ENCODE measurements at regions not wholly inside any gene's neighbourhood (a gene's known extent, or its start where the extent isn't known, plus 50 kb on each side); places are given as distances from the start of the nearest gene placed in this dataset.

DNA sequence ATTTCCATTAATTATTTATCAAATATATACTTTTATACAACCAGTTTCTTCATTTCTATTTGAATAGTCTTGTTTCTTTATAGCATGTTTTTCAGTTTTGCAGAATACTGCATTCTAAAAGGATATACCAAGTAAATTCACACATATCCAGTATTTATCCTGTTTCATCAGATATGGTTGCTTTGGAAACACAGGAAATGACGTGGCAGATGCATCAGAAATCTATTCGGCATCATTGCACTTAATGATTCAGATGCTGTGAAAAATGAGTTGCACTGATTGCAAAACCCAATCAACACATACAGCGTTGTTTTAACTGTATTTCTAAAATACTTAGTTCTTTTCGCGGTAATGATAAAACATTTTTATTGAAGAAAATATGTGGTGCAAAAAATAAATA, 594.9 kb downstream of the CDH26 start:
- POLR2A ChIA-PET (ENCODE audit: unreplicated experiment), result no interaction called here
- TF ChIP-seq EZH2 (IDR thresholded peaks at IDR 0.05; ENCODE audit: low read length, unreplicated experiment) (no peak), EZH2phosphoT487 (IDR thresholded peaks at IDR 0.05; ENCODE audit: borderline replicate concordance, low read length) (no peak)
- TF ChIP-seq, protein P1, sequence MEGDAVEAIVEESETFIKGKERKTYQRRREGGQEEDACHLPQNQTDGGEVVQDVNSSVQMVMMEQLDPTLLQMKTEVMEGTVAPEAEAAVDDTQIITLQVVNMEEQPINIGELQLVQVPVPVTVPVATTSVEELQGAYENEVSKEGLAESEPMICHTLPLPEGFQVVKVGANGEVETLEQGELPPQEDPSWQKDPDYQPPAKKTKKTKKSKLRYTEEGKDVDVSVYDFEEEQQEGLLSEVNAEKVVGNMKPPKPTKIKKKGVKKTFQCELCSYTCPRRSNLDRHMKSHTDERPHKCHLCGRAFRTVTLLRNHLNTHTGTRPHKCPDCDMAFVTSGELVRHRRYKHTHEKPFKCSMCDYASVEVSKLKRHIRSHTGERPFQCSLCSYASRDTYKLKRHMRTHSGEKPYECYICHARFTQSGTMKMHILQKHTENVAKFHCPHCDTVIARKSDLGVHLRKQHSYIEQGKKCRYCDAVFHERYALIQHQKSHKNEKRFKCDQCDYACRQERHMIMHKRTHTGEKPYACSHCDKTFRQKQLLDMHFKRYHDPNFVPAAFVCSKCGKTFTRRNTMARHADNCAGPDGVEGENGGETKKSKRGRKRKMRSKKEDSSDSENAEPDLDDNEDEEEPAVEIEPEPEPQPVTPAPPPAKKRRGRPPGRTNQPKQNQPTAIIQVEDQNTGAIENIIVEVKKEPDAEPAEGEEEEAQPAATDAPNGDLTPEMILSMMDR (conservative IDR thresholded peaks at IDR 0.05; ENCODE audit: low read depth, low read length), result no peak
- intact Hi-C loops (cut with micrococcal nuclease), result no loop called here

DNA sequence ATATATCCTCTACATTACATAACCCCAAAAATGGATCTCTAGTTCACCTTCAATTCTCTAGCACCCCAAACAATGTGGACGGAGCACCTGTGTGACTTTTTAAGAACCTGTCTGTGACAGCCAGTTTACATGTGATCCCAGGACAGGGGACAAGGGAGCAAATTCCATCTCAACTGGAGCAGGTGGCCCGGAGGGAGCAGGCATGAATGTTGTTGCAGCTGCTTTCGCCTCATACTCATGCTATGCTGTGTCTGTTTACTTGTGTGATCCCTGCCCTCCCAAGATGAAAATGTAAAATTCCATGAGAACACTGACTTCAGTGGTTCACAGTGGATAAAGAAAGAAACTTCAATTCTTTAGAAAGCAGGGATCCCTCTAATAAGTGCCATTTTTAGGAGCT, 600.3 kb downstream of the CDH26 start:
- intact Hi-C loops (cut with micrococcal nuclease), result no loop called here
- POLR2A ChIA-PET (ENCODE audit: unreplicated experiment), result no interaction called here
- Histone ChIP-seq H3K4me2 (ENCODE audit: low read length) (no peak overlapping the region), H4K20me1 (ENCODE audit: low read length) (no peaks in the 10 kb centered on the region), H3K27me3 (ENCODE audit: low read length) (no peaks in the 10 kb centered on the region), H2AFZ (ENCODE audit: low read length) (no peak overlapping the region), H3K79me2 (ENCODE audit: low read length) (no peaks in the 10 kb centered on the region), H3K4me3 (ENCODE audit: low read length) (no peak overlapping the region), H3F3A (ENCODE audit: low read length, unreplicated experiment) (no peaks in the 10 kb centered on the region), H3K9ac (ENCODE audit: low read length) (no peak overlapping the region), H3K36me3 (ENCODE audit: low read depth, low read length) (no peaks in the 10 kb centered on the region), H3K27ac (ENCODE audit: low read length) (no peak overlapping the region), H3K9me3 (ENCODE audit: low read length) (peaks cover 7% of the 10 kb centered on the region; the same call in 1 of the 2 replicates), H3K4me1 (ENCODE audit: insufficient read depth, low read length) (no peaks in the 10 kb centered on the region), H3K9me2 (replicated peaks; ENCODE audit: low read length) (no peaks in the 10 kb centered on the region)
- no TSS peak for BruUV-seq (replicated peaks)
- DNase-seq (no peak), ATAC-seq (no peak)
- TF ChIP-seq, protein P1 (conservative IDR thresholded peaks at IDR 0.05; ENCODE audit: low read depth, low read length), result no peak
- TF ChIP-seq EZH2 (IDR thresholded peaks at IDR 0.05; ENCODE audit: low read length, unreplicated experiment) (no peak), EZH2phosphoT487 (IDR thresholded peaks at IDR 0.05; ENCODE audit: borderline replicate concordance, low read length) (no peak)
- CTCF ChIA-PET, result no interaction called here

More for the DNA sequence above, 594.9 kb downstream of the CDH26 start:
- CTCF ChIA-PET, result no interaction called here
- Histone ChIP-seq H3K9me3 (ENCODE audit: low read length) (peaks cover 33% of the 10 kb centered on the region; the same call in 1 of the 2 replicates), H3K4me3 (ENCODE audit: low read length) (no peak overlapping the region), H3K4me2 (ENCODE audit: low read length) (no peak overlapping the region), H2AFZ (ENCODE audit: low read length) (no peak overlapping the region), H4K20me1 (ENCODE audit: low read length) (no peaks in the 10 kb centered on the region), H3K27ac (ENCODE audit: low read length) (no peak overlapping the region), H3F3A (ENCODE audit: low read length, unreplicated experiment) (no peaks in the 10 kb centered on the region), H3K79me2 (ENCODE audit: low read length) (no peaks in the 10 kb centered on the region), H3K36me3 (ENCODE audit: low read depth, low read length) (no peaks in the 10 kb centered on the region), H3K4me1 (ENCODE audit: insufficient read depth, low read length) (no peaks in the 10 kb centered on the region), H3K9ac (ENCODE audit: low read length) (no peak overlapping the region), H3K9me2 (replicated peaks; ENCODE audit: low read length) (no peaks in the 10 kb centered on the region), H3K27me3 (ENCODE audit: low read length) (no peaks in the 10 kb centered on the region)
- ATAC-seq (no peak), DNase-seq (no peak)
- BruUV-seq (replicated peaks), result no TSS peak

DNA sequence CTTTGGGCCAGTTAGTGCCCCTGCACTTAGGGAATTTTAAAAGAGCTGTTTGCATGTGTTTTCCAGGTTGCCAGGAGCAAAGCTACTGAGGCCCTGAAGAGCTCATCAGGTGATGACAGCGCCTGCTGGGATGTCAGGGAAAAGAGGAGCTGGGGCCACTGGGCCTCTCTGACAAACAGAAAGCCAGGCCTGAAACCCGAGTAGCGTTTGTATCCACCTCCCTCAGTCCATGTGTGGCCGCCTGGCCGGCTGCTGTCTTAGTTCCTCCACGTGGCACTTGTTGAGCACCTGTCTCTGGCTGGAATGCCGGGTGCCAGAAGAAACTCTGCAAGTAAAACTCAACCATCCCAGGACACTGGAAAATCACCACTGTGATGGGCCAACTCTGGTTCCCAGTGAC, 601.2 kb downstream of the CDH26 start:
- ATAC-seq (no peak), DNase-seq (no peak)
- H3K79me2 ChIP-seq (ENCODE audit: low read length), result no peaks in the 10 kb centered on the region
- TF ChIP-seq EZH2phosphoT487 (IDR thresholded peaks at IDR 0.05; ENCODE audit: borderline replicate concordance, low read length), result no peak
- TF ChIP-seq, protein P1 (conservative IDR thresholded peaks at IDR 0.05; ENCODE audit: low read depth, low read length), result no peak
- TF ChIP-seq EZH2 (IDR thresholded peaks at IDR 0.05; ENCODE audit: low read length, unreplicated experiment), result no peak
- no peak overlapping the region for H2AFZ ChIP-seq (ENCODE audit: low read length)
- no peak overlapping the region for H3K4me2 ChIP-seq (ENCODE audit: low read length)
- H3K9me3 ChIP-seq (ENCODE audit: low read length), result no peaks in the 10 kb centered on the region
- no peaks in the 10 kb centered on the region for H3K4me1 ChIP-seq (ENCODE audit: insufficient read depth, low read length)
- CTCF ChIA-PET, result no interaction called here
- H3K27me3 ChIP-seq (ENCODE audit: low read length), result peaks cover 6% of the 10 kb centered on the region; the same call in 1 of the 2 replicates
- POLR2A ChIA-PET (ENCODE audit: unreplicated experiment), result no interaction called here
- H3K36me3 ChIP-seq (ENCODE audit: low read depth, low read length), result no peaks in the 10 kb centered on the region
- no peaks in the 10 kb centered on the region for H3K9me2 ChIP-seq (replicated peaks; ENCODE audit: low read length)
- no peaks in the 10 kb centered on the region for H3F3A ChIP-seq (ENCODE audit: low read length, unreplicated experiment)
- no peak overlapping the region for H3K27ac ChIP-seq (ENCODE audit: low read length)
- no TSS peak for BruUV-seq (replicated peaks)
- no peak overlapping the region for H3K9ac ChIP-seq (ENCODE audit: low read length)
- H3K4me3 ChIP-seq (ENCODE audit: low read length), result no peak overlapping the region
- no peaks in the 10 kb centered on the region for H4K20me1 ChIP-seq (ENCODE audit: low read length)
- intact Hi-C loops (cut with micrococcal nuclease), result no loop called here
